T-cell (primary cell): ENCODE measurements at regions not wholly inside any gene's neighbourhood (a gene's known extent, or its start where the extent isn't known, plus 50 kb on each side); places are given as distances from the start of the nearest gene placed in this dataset.

Experiments used
- ATAC-seq, 4 experiments: fragments of 200-7000 bp in 3 of 4; fragments of 150-1000 bp in 1 of 4; cut with Tn5 transposase; replicated peaks in 1 of 4; 1 replicate in 3 of 4; 2 replicates in 1 of 4; pipeline ENCODE4 v1.10.0; 2021; ENCODE audit warnings: moderate library complexity in 3 of 4, mild to moderate bottlenecking in 2 of 4, moderate number of reproducible peaks in 1 of 4
- CTCF ChIA-PET, 2 donors: fragments of 300-600 bp; sonication (Branson Sonifier 250); formaldehyde crosslinking; loops; one replicate each; lab custom pipeline; 2022; ENCODE audit warnings: antibody characterized with exemption in 2 of 2; lab: Charles Lee
- POLR2A ChIA-PET, 2 donors: fragments of 300-600 bp; sonication (Branson Sonifier 250); formaldehyde crosslinking; loops; one replicate each; lab custom pipeline; 2022; ENCODE audit warnings: antibody characterized with exemption in 2 of 2; lab: Charles Lee
- DNase-seq, 35 experiments: peaks; one replicate each; pipeline versions ENCODE4 v3.0.0 to v3.0.0-alpha.2; 2013 to 2023
- H3K27ac ChIP-seq: one replicate; pipeline ENCODE4 v1.5.1; 2013; ENCODE audit warnings: low read length
- H3K27me3 ChIP-seq, 2 experiments: replicated peaks in 1 of 2; 1 replicate in 1 of 2; 2 replicates in 1 of 2; pipeline versions ENCODE4 v1.6.1 to v1.7.0; 2013; ENCODE audit warnings: low read length in 1 of 2, mixed read lengths in 1 of 2; ENCODE audit not compliant: control insufficient read depth in 2 of 2, insufficient read depth in 2 of 2; ENCODE audit errors: extremely low read depth in 1 of 2
- H3K36me3 ChIP-seq, 2 donors: 1 replicate in 1 of 2; 2 replicates in 1 of 2; pipeline versions ENCODE4 v1.6.1 to v1.7.0; 2013; ENCODE audit warnings: low read length in 1 of 2; ENCODE audit not compliant: control insufficient read depth in 2 of 2, insufficient read depth in 1 of 2; ENCODE audit errors: extremely low read depth in 1 of 2
- H3K4me1 ChIP-seq, 2 experiments: 1 replicate in 1 of 2; 2 replicates in 1 of 2; pipeline versions ENCODE4 v1.6.1 to v1.7.0; 2013; ENCODE audit warnings: low read length in 2 of 2, mixed read lengths in 1 of 2; ENCODE audit not compliant: insufficient read depth in 2 of 2, control insufficient read depth in 1 of 2; ENCODE audit errors: extremely low read depth in 1 of 2
- H3K4me3 ChIP-seq, 2 donors: 1 replicate in 1 of 2; 2 replicates in 1 of 2; pipeline versions ENCODE4 v1.5.1 to v1.7.0; 2013; ENCODE audit warnings: mild to moderate bottlenecking in 2 of 2, low read length in 1 of 2, moderate library complexity in 1 of 2; ENCODE audit not compliant: control insufficient read depth in 1 of 2; ENCODE audit errors: extremely low read depth in 1 of 2
- H3K9me3 ChIP-seq: 2 replicates; pipeline ENCODE4 v1.7.0; 2013
- H3K27ac Mint-ChIP-seq, 2 donors: one replicate each; pipeline ENCODE4 v1.8.0; 2020 to 2021; ENCODE audit warnings: mild to moderate bottlenecking in 2 of 2, mixed read lengths in 2 of 2
- H3K27me3 Mint-ChIP-seq, 2 donors: one replicate each; pipeline ENCODE4 v1.8.0; 2021 to 2022; ENCODE audit warnings: mixed read lengths in 2 of 2
- H3K36me3 Mint-ChIP-seq: one replicate; pipeline ENCODE4 v1.8.0; 2021; ENCODE audit warnings: mixed read lengths
- H3K4me1 Mint-ChIP-seq, 3 donors: one replicate each; pipeline ENCODE4 v1.8.0; 2020 to 2022; ENCODE audit warnings: mixed read lengths in 3 of 3, mild to moderate bottlenecking in 1 of 3
- H3K4me3 Mint-ChIP-seq, 3 donors: one replicate each; pipeline ENCODE4 v1.8.0; 2020 to 2022; ENCODE audit warnings: mild to moderate bottlenecking in 3 of 3, mixed read lengths in 3 of 3, moderate library complexity in 3 of 3
- H3K9me3 Mint-ChIP-seq, 3 donors: one replicate each; pipeline ENCODE4 v1.8.0; 2020 to 2022; ENCODE audit warnings: mixed read lengths in 3 of 3
- WGBS: methylation state at CpG from one replicate; pipeline ENCODE4 v1.1.5; 2013; ENCODE audit warnings: missing lambda C conversion rate; ENCODE audit not compliant: insufficient coverage; 5-methylcytosine and 5-hydroxymethylcytosine counted together

DNA sequence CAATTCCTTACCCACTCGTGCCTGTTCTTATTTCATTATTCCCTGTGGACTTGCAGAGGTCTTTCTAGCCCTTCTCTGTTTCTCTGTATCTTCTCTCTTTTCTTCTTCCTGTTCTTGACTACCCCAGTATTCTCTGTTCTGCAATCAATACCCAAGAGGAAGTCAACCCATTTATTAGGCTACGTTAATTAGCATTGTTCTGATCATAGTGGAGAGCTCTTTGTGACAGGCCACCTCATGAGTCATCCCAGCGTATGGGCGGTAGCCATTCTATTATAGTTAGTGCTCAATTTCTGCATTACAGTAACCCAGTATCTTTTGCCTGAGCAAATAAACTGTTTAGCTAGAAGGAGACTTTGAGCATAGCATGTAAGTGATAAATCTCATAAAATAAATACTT, 259.5 kb upstream of the GRM7 start:
- Mint-ChIP-seq H3K27ac (no peak overlapping the region), H3K36me3 (no peaks in the 10 kb centered on the region), H3K4me1 (no peaks in the 10 kb centered on the region), H3K27me3 (no peaks in the 10 kb centered on the region), H3K9me3 (peaks cover 11 to 31% (median 21%) of the 10 kb centered on the region in 3 donors), H3K4me3 (no peak overlapping the region)
- H3K9me3 ChIP-seq = no peaks in the 10 kb centered on the region
- no peaks in the 10 kb centered on the region for H3K4me1 ChIP-seq
- no peaks in the 10 kb centered on the region for H3K27me3 ChIP-seq
- POLR2A ChIA-PET = no interaction called here
- no peak for ATAC-seq
- WGBS = 33% methylated on average over 1 of the region's 4 CpGs
- H3K4me3 ChIP-seq = no peak overlapping the region
- no peaks in the 10 kb centered on the region for H3K36me3 ChIP-seq
- CTCF ChIA-PET = no interaction called here
- no peak for DNase-seq
- H3K27ac ChIP-seq = no peak overlapping the region

DNA sequence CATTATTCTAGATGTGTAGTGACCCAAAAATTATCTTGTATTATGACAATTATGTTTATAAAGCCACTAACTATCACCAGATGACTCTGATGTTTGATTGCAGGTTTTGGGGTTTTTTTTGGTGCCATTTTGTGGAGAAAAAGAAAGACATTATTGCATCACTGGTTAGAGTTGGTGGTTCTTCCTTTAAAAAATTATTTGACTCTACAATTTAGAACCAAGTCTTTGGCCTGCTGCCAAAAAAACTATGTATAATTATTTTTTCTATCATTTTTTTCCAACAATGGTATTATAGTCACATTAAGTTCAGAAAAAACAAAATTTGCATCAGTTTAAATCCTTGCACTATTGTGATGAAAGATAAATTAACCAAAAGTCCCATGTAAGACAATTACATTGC, 258.6 kb upstream of the GRM7 start:
- ATAC-seq (no peak), DNase-seq (no peak)
- Mint-ChIP-seq H3K27ac (no peak overlapping the region), H3K9me3 (peaks cover 11 to 23% (median 18%) of the 10 kb centered on the region in 3 donors), H3K4me1 (no peaks in the 10 kb centered on the region), H3K4me3 (no peak overlapping the region), H3K36me3 (no peaks in the 10 kb centered on the region), H3K27me3 (no peaks in the 10 kb centered on the region)
- ChIA-PET CTCF (no interaction called here), POLR2A (no interaction called here)
- no peaks in the 10 kb centered on the region for H3K36me3 ChIP-seq
- H3K27me3 ChIP-seq = no peaks in the 10 kb centered on the region
- no peaks in the 10 kb centered on the region for H3K9me3 ChIP-seq
- no peaks in the 10 kb centered on the region for H3K4me1 ChIP-seq
- no peak overlapping the region for H3K27ac ChIP-seq
- H3K4me3 ChIP-seq = no peak overlapping the region

DNA sequence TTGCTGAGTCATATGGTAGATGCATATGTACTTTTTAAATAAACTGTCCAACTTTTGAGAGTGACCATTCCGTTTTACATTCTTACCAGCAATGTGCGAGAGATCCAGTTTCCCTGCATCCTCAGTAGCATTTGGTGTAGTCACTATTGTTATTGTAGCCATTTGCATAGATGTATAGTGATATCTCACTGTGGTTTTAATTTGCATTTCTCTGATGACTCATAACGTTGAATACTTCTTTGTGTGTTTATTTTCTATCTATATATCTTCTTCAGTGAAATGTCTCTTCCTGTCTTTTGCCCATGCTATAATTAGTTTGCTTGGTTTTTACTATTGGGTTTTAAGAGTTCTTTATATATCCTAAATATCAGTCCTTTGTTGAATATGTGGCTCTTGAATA, 255.7 kb upstream of the GRM7 start:
- ChIA-PET POLR2A (no interaction called here), CTCF (no interaction called here)
- no peaks in the 10 kb centered on the region for H3K36me3 Mint-ChIP-seq
- H3K4me1 Mint-ChIP-seq = no peaks in the 10 kb centered on the region
- ATAC-seq (no peak), DNase-seq (no peak)
- no peaks in the 10 kb centered on the region for H3K9me3 ChIP-seq
- H3K4me3 Mint-ChIP-seq = no peak overlapping the region
- H3K27me3 ChIP-seq = no peaks in the 10 kb centered on the region
- no peaks in the 10 kb centered on the region for H3K27me3 Mint-ChIP-seq
- no peaks in the 10 kb centered on the region for H3K4me1 ChIP-seq
- H3K9me3 Mint-ChIP-seq = peaks cover 8 to 23% (median 14%) of the 10 kb centered on the region in 3 donors
- H3K27ac ChIP-seq = no peak overlapping the region
- H3K36me3 ChIP-seq = no peaks in the 10 kb centered on the region
- no peak overlapping the region for H3K27ac Mint-ChIP-seq
- WGBS = 90% methylated on average over 2 of the region's 3 CpGs
- H3K4me3 ChIP-seq = no peak overlapping the region

DNA sequence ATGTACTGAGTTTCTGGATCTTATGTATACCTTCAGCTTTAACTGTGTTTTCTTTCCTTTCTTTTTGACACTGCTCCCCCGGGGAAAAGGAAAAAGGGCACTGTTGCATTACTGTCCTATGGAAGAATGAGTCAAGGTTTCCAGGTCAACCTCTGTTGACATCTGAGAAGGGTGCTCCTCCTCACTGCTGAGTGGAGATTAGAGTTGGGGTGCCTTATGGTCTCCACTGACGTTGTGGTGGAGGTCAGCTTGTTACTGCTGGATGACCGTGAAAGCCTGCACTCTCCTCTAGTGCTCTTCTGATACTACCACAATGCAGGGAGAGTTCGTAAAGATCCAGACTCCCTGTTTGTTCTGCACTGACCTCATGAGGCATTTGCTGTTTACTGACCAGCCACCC, 252.1 kb upstream of the GRM7 start:
- no CpG with 5 or more reads among the region's 4 CpGs for WGBS
- Histone ChIP-seq H3K36me3 (no peaks in the 10 kb centered on the region), H3K4me3 (no peak overlapping the region), H3K27me3 (no peaks in the 10 kb centered on the region), H3K27ac (no peak overlapping the region), H3K9me3 (no peaks in the 10 kb centered on the region), H3K4me1 (no peaks in the 10 kb centered on the region)
- DNase-seq = no peak
- no peak for ATAC-seq
- CTCF ChIA-PET = no interaction called here
- Mint-ChIP-seq H3K9me3 (peaks cover 6 to 24% (median 14%) of the 10 kb centered on the region in 3 donors), H3K36me3 (no peaks in the 10 kb centered on the region), H3K4me1 (no peaks in the 10 kb centered on the region), H3K27ac (no peak overlapping the region), H3K27me3 (no peaks in the 10 kb centered on the region), H3K4me3 (no peak overlapping the region)
- POLR2A ChIA-PET = no interaction called here

DNA sequence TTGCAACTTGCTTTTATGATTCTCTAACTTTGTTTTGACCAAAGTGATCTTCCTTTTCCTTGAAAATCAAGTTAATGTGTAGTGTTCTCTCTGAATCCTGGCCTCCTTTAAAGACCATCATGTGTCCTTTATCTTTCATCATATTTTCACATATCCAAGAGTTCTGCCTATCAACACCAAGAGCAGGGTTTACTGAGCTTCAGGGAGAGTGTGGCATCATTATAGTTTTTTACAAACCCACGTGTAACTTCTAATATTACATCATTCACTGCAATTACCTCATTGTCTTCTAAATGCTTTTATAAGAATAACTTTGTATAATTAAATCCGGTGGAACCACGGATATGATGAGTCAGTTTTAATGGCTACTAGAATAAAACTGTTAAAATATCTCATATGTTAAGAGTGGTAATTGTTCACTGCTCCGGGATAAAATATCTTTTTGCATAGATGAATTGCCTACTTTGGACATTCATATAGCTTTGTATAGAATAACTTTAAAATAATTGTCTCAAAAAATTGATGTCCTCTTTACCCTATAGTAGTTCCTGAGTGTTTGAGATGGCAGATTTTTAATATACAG, 248.8 kb upstream of the GRM7 start:
- peaks cover 9 to 12% (median 11%) of the 10 kb centered on the region in 3 donors for H3K9me3 Mint-ChIP-seq
- H3K4me1 ChIP-seq = no peaks in the 10 kb centered on the region
- no CpG with 5 or more reads among the region's 4 CpGs for WGBS
- no peak overlapping the region for H3K27ac ChIP-seq
- DNase-seq = no peak
- H3K4me3 Mint-ChIP-seq = no peak overlapping the region
- no peaks in the 10 kb centered on the region for H3K36me3 ChIP-seq
- ChIA-PET CTCF (no interaction called here), POLR2A (no interaction called here)
- no peak overlapping the region for H3K27ac Mint-ChIP-seq
- ATAC-seq = no peak
- H3K4me1 Mint-ChIP-seq = no peaks in the 10 kb centered on the region
- H3K4me3 ChIP-seq = no peak overlapping the region
- no peaks in the 10 kb centered on the region for H3K27me3 ChIP-seq
- H3K27me3 Mint-ChIP-seq = no peaks in the 10 kb centered on the region
- H3K9me3 ChIP-seq = no peaks in the 10 kb centered on the region
- no peaks in the 10 kb centered on the region for H3K36me3 Mint-ChIP-seq

DNA sequence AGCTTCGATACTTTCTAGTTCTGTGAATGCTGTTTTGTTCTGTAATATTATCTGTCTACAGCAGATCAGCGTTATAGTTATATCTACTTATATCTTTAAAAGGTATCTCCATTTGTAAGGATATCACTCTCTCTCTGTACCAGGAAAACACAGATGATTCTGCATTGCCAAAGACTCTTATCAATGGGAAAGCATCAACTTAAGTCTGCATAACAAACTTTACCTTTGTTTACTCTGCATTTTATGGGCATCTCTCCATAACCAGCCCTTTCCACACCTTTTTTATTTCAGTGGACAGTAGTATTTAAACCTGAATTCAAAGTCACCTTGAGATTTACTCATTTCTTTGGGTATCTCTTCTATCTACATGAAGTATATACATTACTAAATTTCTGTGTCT, 238.7 kb upstream of the GRM7 start:
- no peaks in the 10 kb centered on the region for H3K27me3 ChIP-seq
- WGBS = no CpG with 5 or more reads among the region's 2 CpGs
- CTCF ChIA-PET = interaction anchor here in 1 of 2 donors (0.6 kb wide), 1 partner anchor 1451 kb away, joined by 3 read pairs; no protein-coding TSS in a partner anchor
- no peaks in the 10 kb centered on the region for H3K36me3 ChIP-seq
- no peaks in the 10 kb centered on the region for H3K9me3 ChIP-seq
- no peak for DNase-seq
- H3K36me3 Mint-ChIP-seq = no peaks in the 10 kb centered on the region
- H3K27ac ChIP-seq = no peak overlapping the region
- no peak overlapping the region for H3K27ac Mint-ChIP-seq
- H3K4me1 ChIP-seq = no peaks in the 10 kb centered on the region
- H3K4me3 ChIP-seq = no peak overlapping the region
- POLR2A ChIA-PET = no interaction called here
- H3K9me3 Mint-ChIP-seq = peaks cover 0 to 15% (median 6%) of the 10 kb centered on the region in 3 donors
- ATAC-seq = no peak
- H3K27me3 Mint-ChIP-seq = no peaks in the 10 kb centered on the region
- no peak overlapping the region for H3K4me3 Mint-ChIP-seq
- no peaks in the 10 kb centered on the region for H3K4me1 Mint-ChIP-seq

DNA sequence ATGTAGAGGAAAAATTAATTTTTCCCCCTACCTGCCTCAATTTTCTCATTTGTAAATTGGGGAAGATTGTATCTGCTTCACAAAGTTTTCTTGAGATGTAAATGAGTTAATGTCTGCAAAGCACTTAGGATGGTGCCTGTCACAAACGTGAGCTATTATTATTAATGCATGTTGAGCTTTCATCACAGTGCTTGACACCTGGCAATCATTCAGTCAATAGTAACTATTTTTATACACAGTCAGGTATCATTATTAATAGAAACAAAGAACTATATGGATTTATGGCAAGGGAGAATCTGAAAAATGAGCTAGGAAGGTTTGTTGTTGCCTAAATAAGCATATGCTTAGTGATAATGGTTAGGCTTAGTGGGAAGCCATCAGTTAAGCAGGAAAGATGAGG, 238.2 kb upstream of the GRM7 start:
- CTCF ChIA-PET = interaction anchor here in 1 of 2 donors (0.6 kb wide), 1 partner anchor 1452 kb away, joined by 3 read pairs; no protein-coding TSS in a partner anchor
- POLR2A ChIA-PET = interaction anchor here in 1 of 2 donors (0.5 kb wide), 1 partner anchor 72 kb away, joined by 3 read pairs; no protein-coding TSS in a partner anchor
- no peak for DNase-seq
- no peak for ATAC-seq
- H3K27me3 ChIP-seq = no peaks in the 10 kb centered on the region
- H3K4me3 ChIP-seq = no peak overlapping the region
- WGBS = no CpG with 5 or more reads among the region's 1 CpG
- Mint-ChIP-seq H3K27ac (no peak overlapping the region), H3K4me1 (no peaks in the 10 kb centered on the region), H3K36me3 (no peaks in the 10 kb centered on the region), H3K4me3 (no peak overlapping the region), H3K9me3 (peaks cover 0 to 18% (median 6%) of the 10 kb centered on the region in 3 donors), H3K27me3 (no peaks in the 10 kb centered on the region)
- no peak overlapping the region for H3K27ac ChIP-seq
- no peaks in the 10 kb centered on the region for H3K36me3 ChIP-seq
- H3K4me1 ChIP-seq = no peaks in the 10 kb centered on the region
- H3K9me3 ChIP-seq = no peaks in the 10 kb centered on the region
